ENCODE measurements at regions not wholly inside any gene's neighbourhood (a gene's known extent, or its start where the extent isn't known, plus 50 kb on each side); places are given as distances from the start of the nearest gene placed in this dataset.

- Histone ChIP-seq H3K27ac (ENCODE audit: low read length) (no peak overlapping the region), H3K9me3 (ENCODE audit: insufficient read depth, low read depth, low read length) (no peaks in the 10 kb centered on the region), H3K4me3 (ENCODE audit: low read length) (no peak overlapping the region), H3K36me3 (ENCODE audit: insufficient read depth, low read depth, low read length) (no peaks in the 10 kb centered on the region), H3K27me3 (ENCODE audit: insufficient read depth, low read length) (no peaks in the 10 kb centered on the region), H3K9ac (ENCODE audit: low read depth, low read length) (no peak overlapping the region), H3K4me1 (ENCODE audit: insufficient read depth, low read length) (no peaks in the 10 kb centered on the region)
Observed at GRCh38 chrX:126886997-126887396, 67.5 kb downstream of the PRR32 start.

- Histone ChIP-seq H3K4me1 (ENCODE audit: insufficient read depth, low read length) (no peaks in the 10 kb centered on the region), H3K36me3 (ENCODE audit: insufficient read depth, low read depth, low read length) (no peaks in the 10 kb centered on the region), H3K9ac (ENCODE audit: low read depth, low read length) (no peak overlapping the region), H3K4me3 (ENCODE audit: low read length) (no peak overlapping the region), H3K27ac (ENCODE audit: low read length) (no peak overlapping the region), H3K27me3 (ENCODE audit: insufficient read depth, low read length) (no peaks in the 10 kb centered on the region), H3K9me3 (ENCODE audit: insufficient read depth, low read depth, low read length) (no peaks in the 10 kb centered on the region)
Observed at GRCh38 chrX:126900937-126901336, 81.4 kb downstream of the PRR32 start.

GRCh38 chrX:126929071-126929470 lies 109.5 kb downstream of the PRR32 start:
- H3K27me3 ChIP-seq (ENCODE audit: insufficient read depth, low read length): no peaks in the 10 kb centered on the region
- no peaks in the 10 kb centered on the region for H3K36me3 ChIP-seq (ENCODE audit: insufficient read depth, low read depth, low read length)
- no peak overlapping the region for H3K27ac ChIP-seq (ENCODE audit: low read length)
- no peak overlapping the region for H3K9ac ChIP-seq (ENCODE audit: low read depth, low read length)
- no peaks in the 10 kb centered on the region for H3K4me1 ChIP-seq (ENCODE audit: insufficient read depth, low read length)
- H3K9me3 ChIP-seq (ENCODE audit: insufficient read depth, low read depth, low read length): peaks cover 4% of the 10 kb centered on the region; the same call in 1 of the 2 replicates
- no peak overlapping the region for H3K4me3 ChIP-seq (ENCODE audit: low read length)

- Histone ChIP-seq H3K36me3 (ENCODE audit: insufficient read depth, low read depth, low read length) (no peaks in the 10 kb centered on the region), H3K9ac (ENCODE audit: low read depth, low read length) (no peak overlapping the region), H3K27ac (ENCODE audit: low read length) (no peak overlapping the region), H3K9me3 (ENCODE audit: insufficient read depth, low read depth, low read length) (peaks cover 8% of the 10 kb centered on the region), H3K4me3 (ENCODE audit: low read length) (no peak overlapping the region), H3K27me3 (ENCODE audit: insufficient read depth, low read length) (no peaks in the 10 kb centered on the region), H3K4me1 (ENCODE audit: insufficient read depth, low read length) (no peaks in the 10 kb centered on the region; the same call in 1 of the 2 replicates)
Observed at GRCh38 chrX:126967225-126967624, 147.7 kb downstream of the PRR32 start.

- Histone ChIP-seq H3K27ac (ENCODE audit: low read length) (no peak overlapping the region), H3K4me3 (ENCODE audit: low read length) (no peak overlapping the region), H3K27me3 (ENCODE audit: insufficient read depth, low read length) (no peaks in the 10 kb centered on the region), H3K36me3 (ENCODE audit: insufficient read depth, low read depth, low read length) (no peaks in the 10 kb centered on the region), H3K9ac (ENCODE audit: low read depth, low read length) (no peak overlapping the region), H3K4me1 (ENCODE audit: insufficient read depth, low read length) (no peaks in the 10 kb centered on the region), H3K9me3 (ENCODE audit: insufficient read depth, low read depth, low read length) (no peaks in the 10 kb centered on the region)
Observed at GRCh38 chrX:126982158-126982557, 162.6 kb downstream of the PRR32 start.

GRCh38 chrX:126985027-126985426 lies 165.5 kb downstream of the PRR32 start:
- no peaks in the 10 kb centered on the region for H3K27me3 ChIP-seq (ENCODE audit: insufficient read depth, low read length)
- H3K4me3 ChIP-seq (ENCODE audit: low read length): no peak overlapping the region
- no peaks in the 10 kb centered on the region for H3K4me1 ChIP-seq (ENCODE audit: insufficient read depth, low read length)
- H3K9me3 ChIP-seq (ENCODE audit: insufficient read depth, low read depth, low read length): no peaks in the 10 kb centered on the region
- no peak overlapping the region for H3K9ac ChIP-seq (ENCODE audit: low read depth, low read length)
- no peak overlapping the region for H3K27ac ChIP-seq (ENCODE audit: low read length)
- no peaks in the 10 kb centered on the region for H3K36me3 ChIP-seq (ENCODE audit: insufficient read depth, low read depth, low read length)

GRCh38 chrX:126985981-126986380 lies 166.5 kb downstream of the PRR32 start:
- no peak overlapping the region for H3K4me3 ChIP-seq (ENCODE audit: low read length)
- no peaks in the 10 kb centered on the region for H3K4me1 ChIP-seq (ENCODE audit: insufficient read depth, low read length)
- H3K27ac ChIP-seq (ENCODE audit: low read length): no peak overlapping the region
- H3K36me3 ChIP-seq (ENCODE audit: insufficient read depth, low read depth, low read length): no peaks in the 10 kb centered on the region
- no peaks in the 10 kb centered on the region for H3K27me3 ChIP-seq (ENCODE audit: insufficient read depth, low read length)
- no peak overlapping the region for H3K9ac ChIP-seq (ENCODE audit: low read depth, low read length)
- no peaks in the 10 kb centered on the region for H3K9me3 ChIP-seq (ENCODE audit: insufficient read depth, low read depth, low read length)

- Histone ChIP-seq H3K9ac (ENCODE audit: low read depth, low read length) (no peak overlapping the region), H3K4me3 (ENCODE audit: low read length) (no peak overlapping the region), H3K4me1 (ENCODE audit: insufficient read depth, low read length) (no peaks in the 10 kb centered on the region), H3K9me3 (ENCODE audit: insufficient read depth, low read depth, low read length) (no peaks in the 10 kb centered on the region), H3K27ac (ENCODE audit: low read length) (no peak overlapping the region), H3K27me3 (ENCODE audit: insufficient read depth, low read length) (no peaks in the 10 kb centered on the region), H3K36me3 (ENCODE audit: insufficient read depth, low read depth, low read length) (no peaks in the 10 kb centered on the region)
Observed at GRCh38 chrX:126994032-126994600, 174.6 kb downstream of the PRR32 start.

GRCh38 chrX:127011629-127012028 lies 192.1 kb downstream of the PRR32 start:
- Histone ChIP-seq H3K9ac (ENCODE audit: low read depth, low read length) (no peak overlapping the region), H3K27me3 (ENCODE audit: insufficient read depth, low read length) (no peaks in the 10 kb centered on the region), H3K4me3 (ENCODE audit: low read length) (no peak overlapping the region)

GRCh38 chrX:127025013-127025412 lies 205.5 kb downstream of the PRR32 start:
- Histone ChIP-seq H3K4me1 (ENCODE audit: insufficient read depth, low read length) (no peaks in the 10 kb centered on the region), H3K9me3 (ENCODE audit: insufficient read depth, low read depth, low read length) (no peaks in the 10 kb centered on the region), H3K27ac (ENCODE audit: low read length) (no peak overlapping the region), H3K9ac (ENCODE audit: low read depth, low read length) (no peak overlapping the region), H3K36me3 (ENCODE audit: insufficient read depth, low read depth, low read length) (no peaks in the 10 kb centered on the region), H3K4me3 (ENCODE audit: low read length) (no peak overlapping the region), H3K27me3 (ENCODE audit: insufficient read depth, low read length) (no peaks in the 10 kb centered on the region)

More at GRCh38 chrX:127011629-127012028, 192.1 kb downstream of the PRR32 start:
- H3K27ac ChIP-seq (ENCODE audit: low read length): no peak overlapping the region
- H3K4me1 ChIP-seq (ENCODE audit: insufficient read depth, low read length): no peaks in the 10 kb centered on the region
- H3K9me3 ChIP-seq (ENCODE audit: insufficient read depth, low read depth, low read length): no peaks in the 10 kb centered on the region
- H3K36me3 ChIP-seq (ENCODE audit: insufficient read depth, low read depth, low read length): no peaks in the 10 kb centered on the region

- Histone ChIP-seq H3K27me3 (ENCODE audit: insufficient read depth, low read length) (no peaks in the 10 kb centered on the region), H3K36me3 (ENCODE audit: insufficient read depth, low read depth, low read length) (no peaks in the 10 kb centered on the region), H3K9ac (ENCODE audit: low read depth, low read length) (no peak overlapping the region), H3K4me1 (ENCODE audit: insufficient read depth, low read length) (no peaks in the 10 kb centered on the region), H3K27ac (ENCODE audit: low read length) (no peak overlapping the region), H3K9me3 (ENCODE audit: insufficient read depth, low read depth, low read length) (no peaks in the 10 kb centered on the region), H3K4me3 (ENCODE audit: low read length) (no peak overlapping the region)
Observed at GRCh38 chrX:127030016-127030748, 210.7 kb downstream of the PRR32 start.

GRCh38 chrX:127037159-127037558 lies 217.6 kb downstream of the PRR32 start:
- Histone ChIP-seq H3K27ac (ENCODE audit: low read length) (no peak overlapping the region), H3K36me3 (ENCODE audit: insufficient read depth, low read depth, low read length) (no peaks in the 10 kb centered on the region), H3K4me1 (ENCODE audit: insufficient read depth, low read length) (no peaks in the 10 kb centered on the region), H3K27me3 (ENCODE audit: insufficient read depth, low read length) (no peaks in the 10 kb centered on the region), H3K4me3 (ENCODE audit: low read length) (no peak overlapping the region), H3K9me3 (ENCODE audit: insufficient read depth, low read depth, low read length) (no peaks in the 10 kb centered on the region), H3K9ac (ENCODE audit: low read depth, low read length) (no peak overlapping the region)

Data from iPS-20b (cell line).